NCI-H446 (cell line): ENCODE measurements at regions not wholly inside any gene's neighbourhood (a gene's known extent, or its start where the extent isn't known, plus 50 kb on each side); places are given as distances from the start of the nearest gene placed in this dataset.
"Not testable (repeated sequence)": the region's sequence is repeated elsewhere in the genome, so short reads cannot be mapped to it uniquely, and the experiment has no call there.

Experiments
- DNase-seq, 2 experiments: peaks; one replicate each; lab custom pipeline; 2025; lab: John Stamatoyannopoulos, UW

DNA sequence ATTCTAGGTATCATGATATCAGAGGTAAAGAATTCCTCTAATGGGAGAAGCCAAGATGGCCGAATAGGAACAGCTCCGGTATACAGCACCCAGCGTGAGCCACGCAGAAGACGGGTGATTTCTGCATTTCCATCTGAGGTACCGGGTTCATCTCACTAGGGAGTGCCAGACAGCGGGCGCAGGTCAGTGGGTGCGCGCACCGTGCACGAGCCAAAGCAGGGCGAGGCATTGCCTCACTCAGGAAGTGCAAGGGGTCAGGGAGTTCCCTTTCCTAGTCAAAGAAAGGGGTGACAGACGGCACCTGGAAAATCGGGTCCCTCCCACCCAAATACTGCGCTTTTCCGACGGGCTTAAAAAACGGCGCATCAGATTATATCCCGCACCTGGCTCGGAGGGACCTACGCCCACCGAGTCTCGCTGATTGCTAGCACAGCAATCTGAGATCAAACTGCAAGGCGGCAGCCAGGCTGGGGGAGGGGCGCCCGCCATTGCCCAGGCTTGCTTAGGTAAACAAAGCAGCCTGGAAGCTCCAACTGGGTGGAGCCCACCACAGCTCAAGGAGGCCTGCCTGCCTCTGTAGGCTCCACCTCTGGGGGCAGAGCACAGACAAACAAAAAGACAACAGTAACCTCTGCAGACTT lies 70.4 kb upstream of the ALCAM start:
- not testable (repeated sequence) for DNase-seq

GRCh38 chr3:105304487-105304886 lies 62.2 kb upstream of the ALCAM start:
- no peak for DNase-seq

- DNase-seq, result no peak
These were observed 51.6 kb upstream of the ALCAM start for GRCh38 chr3:105315144-105315543.

- no peak for DNase-seq
These were observed 50.9 kb upstream of the ALCAM start for GRCh38 chr3:105315815-105316214.

DNA sequence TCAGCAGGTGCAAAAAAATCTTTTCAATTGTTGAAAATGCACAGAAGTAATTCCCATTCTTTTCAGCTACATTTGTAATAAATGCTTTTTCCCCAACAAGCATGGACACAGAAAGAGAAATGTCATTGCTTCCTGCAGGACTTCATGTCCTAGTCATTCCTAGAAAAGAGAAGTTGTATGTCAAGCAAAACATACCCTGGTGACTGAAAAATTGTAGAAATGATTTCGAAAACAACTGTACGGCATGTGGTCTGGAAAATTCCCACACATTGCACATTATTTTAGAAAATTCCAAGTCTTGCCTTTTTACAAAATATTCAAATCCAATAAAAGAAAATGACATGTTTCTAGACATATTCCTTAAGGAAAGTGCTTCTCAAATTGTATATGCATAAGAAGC lies 50.4 kb upstream of the ALCAM start:
- no peak for DNase-seq
